Activated naive CD8-positive, alpha-beta T cell (primary cell): ENCODE measurements at regions not wholly inside any gene's neighbourhood (a gene's known extent, or its start where the extent isn't known, plus 50 kb on each side); places are given as distances from the start of the nearest gene placed in this dataset.
A peak's percentile ranks its signal among the peaks of the same experiment; 100 is the strongest.

Experiments
- H3K27ac Mint-ChIP-seq: one replicate; pipeline ENCODE4 v1.8.0; 2021; ENCODE audit warnings: mixed read lengths
- H3K27me3 Mint-ChIP-seq: one replicate; pipeline ENCODE4 v1.8.0; 2021; ENCODE audit warnings: mixed read lengths
- H3K36me3 Mint-ChIP-seq: one replicate; pipeline ENCODE4 v1.8.0; 2021; ENCODE audit warnings: mixed read lengths
- H3K4me1 Mint-ChIP-seq: one replicate; pipeline ENCODE4 v1.8.0; 2021; ENCODE audit warnings: low read depth, mixed read lengths
- H3K4me3 Mint-ChIP-seq: one replicate; pipeline ENCODE4 v1.8.0; 2021; ENCODE audit warnings: mild to moderate bottlenecking, mixed read lengths
- H3K9me3 Mint-ChIP-seq: one replicate; pipeline ENCODE4 v1.8.0; 2021; ENCODE audit warnings: low read depth, mixed read lengths

- no peaks in the 10 kb centered on the region for H3K36me3 Mint-ChIP-seq
- no peaks in the 10 kb centered on the region for H3K27me3 Mint-ChIP-seq
Measured at GRCh38 chr14:96997996-96998395, 200.8 kb downstream of the VRK1 start.

DNA sequence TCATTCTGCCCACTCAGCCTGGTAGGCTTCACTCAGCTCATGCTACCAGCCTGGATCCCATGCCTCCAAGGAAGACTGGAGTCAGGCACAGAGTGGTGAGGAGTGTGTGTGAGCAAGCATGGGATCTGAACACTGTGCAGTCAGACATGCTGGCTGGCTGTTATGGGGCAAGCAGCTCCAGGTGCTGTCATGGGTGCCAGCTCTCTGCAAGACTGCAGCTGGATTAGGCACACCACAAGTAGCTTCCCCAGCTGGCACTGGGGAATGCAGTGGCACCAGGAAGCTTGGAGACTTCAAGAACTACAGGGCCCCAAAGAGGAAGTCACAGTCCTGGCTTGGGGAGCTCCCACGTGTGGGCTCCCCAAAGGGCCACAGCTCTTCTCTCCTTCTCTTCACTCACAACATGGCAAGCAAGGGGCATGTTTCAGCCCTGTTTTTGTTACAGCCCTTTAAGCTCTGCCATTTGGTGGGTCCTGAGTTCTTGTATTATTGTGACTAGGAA lies 202.5 kb downstream of the VRK1 start:
- Mint-ChIP-seq H3K27ac (no peak overlapping the region), H3K9me3 (no peaks in the 10 kb centered on the region), H3K4me3 (no peak overlapping the region)

More at GRCh38 chr14:96997996-96998395, 200.8 kb downstream of the VRK1 start:
- Mint-ChIP-seq H3K9me3 (no peaks in the 10 kb centered on the region), H3K4me1 (peaks cover 2% of the 10 kb centered on the region), H3K4me3 (no peak overlapping the region), H3K27ac (no peak overlapping the region)

DNA sequence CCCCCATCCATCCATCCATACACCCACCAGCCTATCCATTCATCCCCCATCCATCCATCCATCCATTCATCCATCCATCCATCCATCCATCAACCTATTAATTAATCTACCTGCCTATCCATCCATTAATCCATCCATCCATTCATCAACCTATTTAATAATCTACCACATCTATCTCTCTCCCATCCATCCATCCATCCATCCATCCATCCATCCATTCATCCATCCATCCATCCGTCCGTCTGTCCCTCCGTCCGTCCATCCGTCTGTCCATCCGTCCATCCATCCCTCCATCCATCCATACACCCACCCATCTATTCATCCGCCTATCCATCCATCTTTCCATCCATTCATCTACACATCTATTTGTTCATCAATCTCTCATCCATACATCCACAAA lies 205.3 kb downstream of the VRK1 start:
- H3K36me3 Mint-ChIP-seq = peaks cover 7% of the 10 kb centered on the region
- H3K27ac Mint-ChIP-seq = no peak overlapping the region
- no peak overlapping the region for H3K4me3 Mint-ChIP-seq
- H3K4me1 Mint-ChIP-seq = peaks cover 6% of the 10 kb centered on the region
- peaks cover 3% of the 10 kb centered on the region for H3K9me3 Mint-ChIP-seq
- H3K27me3 Mint-ChIP-seq = no peaks in the 10 kb centered on the region

More for the DNA sequence above, 202.5 kb downstream of the VRK1 start:
- Mint-ChIP-seq H3K27me3 (no peaks in the 10 kb centered on the region), H3K36me3 (no peaks in the 10 kb centered on the region), H3K4me1 (peaks cover 2% of the 10 kb centered on the region)

DNA sequence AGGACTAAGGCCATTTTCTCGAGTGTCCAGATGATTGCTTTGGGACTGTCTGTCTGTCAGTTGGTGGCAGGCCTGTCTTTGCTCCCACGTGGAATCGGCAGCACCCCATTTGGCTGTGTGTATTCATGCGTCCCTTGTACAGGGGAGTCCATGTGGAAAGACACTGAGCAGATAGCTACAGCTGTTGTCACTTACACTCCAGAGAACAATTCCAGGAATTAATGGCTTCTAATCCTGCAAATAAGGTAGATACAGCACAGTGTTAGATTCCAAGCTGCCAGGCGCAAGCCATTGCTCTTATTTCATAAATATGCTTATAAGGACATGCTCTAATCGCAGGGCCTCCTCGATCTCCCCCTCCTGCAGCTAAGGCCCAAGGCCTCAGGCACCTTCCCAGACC lies 208.8 kb downstream of the VRK1 start:
- peaks cover 2% of the 10 kb centered on the region for H3K27me3 Mint-ChIP-seq
- H3K36me3 Mint-ChIP-seq = peaks cover 7% of the 10 kb centered on the region
- H3K9me3 Mint-ChIP-seq = peaks cover 3% of the 10 kb centered on the region
- H3K4me1 Mint-ChIP-seq = peaks cover 3% of the 10 kb centered on the region
- H3K27ac Mint-ChIP-seq = no peak overlapping the region
- no peak overlapping the region for H3K4me3 Mint-ChIP-seq

DNA sequence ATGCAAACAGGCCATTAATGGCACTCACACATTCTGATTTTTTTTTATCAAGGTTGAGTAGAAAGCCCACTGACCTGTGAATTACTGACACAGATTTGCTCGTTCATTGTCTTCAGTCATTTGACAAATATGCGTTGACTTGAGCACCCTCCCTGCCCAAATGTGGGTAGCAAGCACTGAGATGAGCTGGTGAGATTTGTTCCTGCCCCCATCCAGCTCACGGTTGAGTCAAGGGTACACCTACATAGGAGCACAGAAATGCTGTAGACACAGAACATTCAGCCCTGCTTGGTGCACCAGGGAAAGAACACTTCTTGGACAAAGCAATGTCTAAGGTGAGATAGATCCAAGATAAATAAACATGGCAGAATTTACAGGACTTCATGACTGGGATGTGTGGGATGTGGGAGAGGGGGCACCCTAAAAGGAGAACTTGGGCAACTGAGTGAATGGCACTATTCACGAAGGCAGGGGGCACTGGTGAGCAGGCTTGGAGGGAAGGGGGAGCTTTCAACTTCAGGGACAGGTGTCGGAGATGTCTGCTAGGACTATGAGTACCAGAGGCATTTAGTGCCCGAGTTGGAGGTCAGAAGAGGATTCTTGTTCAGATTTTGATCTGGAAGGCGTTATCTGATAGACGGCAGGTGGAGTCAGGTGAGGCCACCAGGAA lies 213.4 kb downstream of the VRK1 start:
- peaks cover 3% of the 10 kb centered on the region for H3K27me3 Mint-ChIP-seq
- peak overlapping the region; percentile 46 for H3K27ac Mint-ChIP-seq
- no peaks in the 10 kb centered on the region for H3K4me1 Mint-ChIP-seq
- peaks cover 3% of the 10 kb centered on the region for H3K9me3 Mint-ChIP-seq
- H3K4me3 Mint-ChIP-seq = no peak overlapping the region
- H3K36me3 Mint-ChIP-seq = peaks cover 5% of the 10 kb centered on the region

DNA sequence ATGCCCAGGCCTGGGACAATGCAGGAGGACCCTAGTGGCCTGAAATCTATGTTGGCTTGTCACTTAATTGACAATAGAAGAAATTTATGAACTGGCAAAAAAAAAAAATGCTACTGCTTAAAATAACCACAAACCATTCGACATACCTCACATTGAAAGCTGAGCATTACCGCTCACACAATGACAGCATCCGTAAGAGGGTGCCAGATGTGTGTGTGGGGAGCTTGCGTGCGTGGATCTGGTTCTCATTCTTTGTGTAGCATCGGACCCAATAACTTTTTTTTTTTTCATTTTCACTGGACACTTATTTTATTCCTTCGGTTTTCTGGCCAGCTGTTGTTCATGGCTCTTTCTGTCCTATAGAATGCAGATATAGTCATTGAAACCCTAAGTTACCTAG lies 216.7 kb downstream of the VRK1 start:
- no peak overlapping the region for H3K4me3 Mint-ChIP-seq
- H3K27me3 Mint-ChIP-seq = peaks cover 3% of the 10 kb centered on the region
- H3K4me1 Mint-ChIP-seq = no peaks in the 10 kb centered on the region
- H3K27ac Mint-ChIP-seq = no peak overlapping the region
- peaks cover 3% of the 10 kb centered on the region for H3K36me3 Mint-ChIP-seq
- H3K9me3 Mint-ChIP-seq = no peaks in the 10 kb centered on the region

DNA sequence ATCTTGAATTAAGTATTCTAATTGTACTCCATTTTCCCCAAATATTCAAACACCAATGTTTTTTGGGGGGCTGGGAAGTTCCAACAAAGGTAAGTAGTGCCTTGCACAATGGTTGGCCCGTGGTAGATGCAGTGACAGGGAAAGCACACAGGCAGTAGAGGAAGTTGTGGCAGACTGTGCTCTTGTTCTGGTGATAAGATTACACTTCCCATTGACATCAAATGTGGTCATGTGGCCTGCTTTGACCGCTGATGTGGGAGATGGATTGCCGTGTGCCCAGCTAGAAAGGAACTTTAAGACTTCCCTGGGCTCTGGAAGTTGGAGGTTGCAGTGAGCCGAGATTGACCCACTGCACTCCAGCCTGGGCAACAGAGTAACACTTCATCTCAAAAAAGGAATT lies 223.8 kb downstream of the VRK1 start:
- H3K4me1 Mint-ChIP-seq = peaks cover 17% of the 10 kb centered on the region
- peaks cover 3% of the 10 kb centered on the region for H3K36me3 Mint-ChIP-seq
- H3K4me3 Mint-ChIP-seq = no peak overlapping the region
- no peaks in the 10 kb centered on the region for H3K9me3 Mint-ChIP-seq
- H3K27ac Mint-ChIP-seq = no peak overlapping the region
- H3K27me3 Mint-ChIP-seq = peaks cover 2% of the 10 kb centered on the region

GRCh38 chr14:97021571-97022168 lies 224.5 kb downstream of the VRK1 start:
- Mint-ChIP-seq H3K4me1 (peaks cover 17% of the 10 kb centered on the region), H3K36me3 (peaks cover 3% of the 10 kb centered on the region), H3K4me3 (no peak overlapping the region), H3K9me3 (no peaks in the 10 kb centered on the region), H3K27ac (no peak overlapping the region), H3K27me3 (peaks cover 2% of the 10 kb centered on the region)

DNA sequence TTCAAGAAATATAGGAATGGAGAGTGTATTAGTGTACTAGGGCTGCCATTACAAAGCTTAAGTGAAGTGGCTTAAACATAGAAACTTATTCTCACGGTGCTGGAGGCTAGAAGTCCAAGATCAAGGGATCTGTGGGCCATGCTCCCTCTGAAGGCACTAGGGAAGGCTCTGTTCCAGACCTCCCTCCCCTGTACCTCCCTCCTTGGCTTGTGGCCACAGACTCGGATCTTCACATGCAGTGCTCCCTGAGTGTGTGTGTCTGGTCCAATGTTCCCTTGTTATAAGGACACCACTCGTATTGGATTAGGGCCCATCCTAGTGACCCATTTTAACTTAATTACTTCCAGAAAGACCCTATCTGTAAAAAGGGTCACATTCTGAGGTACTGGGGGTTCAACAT lies 225.6 kb downstream of the VRK1 start:
- Mint-ChIP-seq H3K27me3 (peaks cover 2% of the 10 kb centered on the region), H3K4me3 (no peak overlapping the region), H3K27ac (no peak overlapping the region), H3K9me3 (no peaks in the 10 kb centered on the region), H3K36me3 (no peaks in the 10 kb centered on the region), H3K4me1 (peaks cover 17% of the 10 kb centered on the region)

GRCh38 chr14:97023871-97024270 lies 226.7 kb downstream of the VRK1 start:
- Mint-ChIP-seq H3K4me1 (peaks cover 17% of the 10 kb centered on the region), H3K4me3 (no peak overlapping the region), H3K27ac (no peak overlapping the region), H3K9me3 (no peaks in the 10 kb centered on the region), H3K27me3 (peaks cover 4% of the 10 kb centered on the region), H3K36me3 (no peaks in the 10 kb centered on the region)

DNA sequence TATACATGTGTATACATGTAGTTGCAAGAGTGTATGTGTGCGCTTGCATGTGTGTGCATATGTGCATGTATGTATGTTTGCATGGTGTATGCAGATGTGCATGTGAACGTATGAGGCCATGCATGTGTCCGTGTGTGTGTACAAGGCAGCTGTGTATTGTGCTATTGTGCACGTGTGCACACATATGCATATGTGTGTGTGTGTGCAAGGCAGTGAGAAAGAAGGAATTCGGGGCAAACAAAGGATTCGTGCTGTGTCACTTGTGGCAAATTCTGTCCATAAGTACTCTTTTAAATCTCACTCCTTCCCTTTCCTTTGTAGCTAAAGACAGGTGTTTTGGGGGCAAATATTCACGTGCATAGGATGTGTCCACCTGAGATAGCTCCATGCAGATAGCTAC lies 227.1 kb downstream of the VRK1 start:
- Mint-ChIP-seq H3K36me3 (no peaks in the 10 kb centered on the region), H3K27ac (no peak overlapping the region), H3K4me1 (peaks cover 17% of the 10 kb centered on the region), H3K4me3 (no peak overlapping the region), H3K9me3 (no peaks in the 10 kb centered on the region), H3K27me3 (peaks cover 4% of the 10 kb centered on the region)

DNA sequence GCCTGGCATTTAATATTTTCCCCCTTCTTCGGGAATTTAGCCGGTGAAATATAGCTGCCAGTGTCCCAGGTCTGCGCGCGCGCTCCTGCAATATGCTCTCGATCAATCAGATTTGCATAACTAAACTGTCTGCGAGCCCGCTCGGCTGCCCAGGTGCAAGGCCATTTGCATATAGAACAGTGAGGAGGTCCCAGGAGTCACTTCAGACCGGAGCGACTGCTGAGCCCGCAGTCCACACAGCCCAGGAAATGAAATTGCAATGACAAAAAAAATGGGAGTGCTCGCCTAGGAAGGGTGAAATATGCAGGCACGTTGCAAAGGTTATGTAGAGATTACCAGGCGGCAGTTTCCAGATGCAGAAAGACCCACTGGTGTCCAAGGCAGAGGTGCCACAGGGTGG lies 228.5 kb downstream of the VRK1 start:
- Mint-ChIP-seq H3K4me1 (peaks cover 17% of the 10 kb centered on the region), H3K9me3 (no peaks in the 10 kb centered on the region), H3K36me3 (no peaks in the 10 kb centered on the region), H3K4me3 (no peak overlapping the region), H3K27me3 (peaks cover 8% of the 10 kb centered on the region), H3K27ac (no peak overlapping the region)

DNA sequence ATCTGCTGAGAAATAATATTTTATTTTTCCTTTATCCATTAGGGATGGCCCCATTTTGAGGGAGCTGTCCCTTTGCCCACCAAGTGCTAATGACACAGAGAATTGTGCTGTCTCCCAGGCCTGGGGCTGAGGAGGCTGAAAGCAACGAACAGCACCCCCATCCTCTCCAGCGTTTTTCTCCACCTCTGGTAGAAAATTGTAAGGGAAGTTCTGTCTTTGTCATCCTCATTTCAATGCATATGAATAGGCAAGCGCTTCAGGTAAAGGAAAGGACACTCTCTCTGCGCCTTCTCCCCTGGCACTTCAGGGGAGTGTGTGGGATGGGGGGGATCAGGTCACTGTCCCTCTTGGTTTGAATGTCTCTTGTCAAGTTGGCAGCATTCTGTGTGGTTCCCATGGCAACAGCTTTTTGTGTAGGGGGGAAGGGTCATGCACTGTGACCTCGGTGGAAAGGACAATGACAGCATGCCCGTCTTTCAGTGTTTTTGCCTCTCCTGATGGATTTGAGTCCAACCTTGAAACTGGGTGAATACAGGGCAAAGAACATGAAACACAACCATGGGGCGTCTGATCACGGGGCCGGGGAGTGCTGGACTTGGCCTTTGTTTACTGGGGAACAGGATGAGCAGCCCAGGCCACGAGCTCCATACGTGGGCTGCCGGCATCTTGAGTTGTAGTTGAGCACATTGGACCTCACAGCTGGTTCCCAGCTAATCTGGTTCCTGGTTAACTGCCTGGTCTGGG lies 230.2 kb downstream of the VRK1 start:
- H3K27me3 Mint-ChIP-seq = peaks cover 22% of the 10 kb centered on the region
- H3K36me3 Mint-ChIP-seq = no peaks in the 10 kb centered on the region
- H3K4me1 Mint-ChIP-seq = peaks cover 4% of the 10 kb centered on the region
- H3K4me3 Mint-ChIP-seq = no peak overlapping the region
- H3K9me3 Mint-ChIP-seq = no peaks in the 10 kb centered on the region
- H3K27ac Mint-ChIP-seq = no peak overlapping the region

DNA sequence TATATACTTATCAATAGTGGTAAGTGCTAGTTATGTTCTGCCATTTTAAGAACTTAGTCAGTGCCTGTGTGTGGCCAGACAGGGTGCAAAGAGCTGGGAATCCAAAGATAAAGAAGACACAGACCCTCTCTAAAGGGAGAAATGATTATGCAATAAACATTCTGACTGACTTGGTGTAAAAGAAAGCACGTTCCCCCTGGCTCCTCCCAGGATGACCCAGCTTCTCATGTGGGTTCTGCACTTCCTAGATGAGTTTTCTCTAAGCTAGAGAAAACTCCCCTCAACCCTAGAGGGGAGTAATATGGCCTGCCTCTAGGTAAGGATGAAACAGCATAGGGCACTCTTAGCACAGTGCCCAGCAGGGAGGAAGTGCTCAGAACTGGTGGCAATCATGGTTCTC lies 231.2 kb downstream of the VRK1 start:
- Mint-ChIP-seq H3K36me3 (no peaks in the 10 kb centered on the region), H3K27ac (no peak overlapping the region), H3K4me1 (peaks cover 8% of the 10 kb centered on the region), H3K4me3 (no peak overlapping the region), H3K9me3 (no peaks in the 10 kb centered on the region), H3K27me3 (peaks cover 24% of the 10 kb centered on the region)

- peaks cover 24% of the 10 kb centered on the region for H3K27me3 Mint-ChIP-seq
- no peak overlapping the region for H3K4me3 Mint-ChIP-seq
- H3K4me1 Mint-ChIP-seq = peaks cover 10% of the 10 kb centered on the region
- H3K27ac Mint-ChIP-seq = no peak overlapping the region
- no peaks in the 10 kb centered on the region for H3K36me3 Mint-ChIP-seq
- H3K9me3 Mint-ChIP-seq = no peaks in the 10 kb centered on the region
Measured at GRCh38 chr14:97029800-97030199, 232.6 kb downstream of the VRK1 start.
